ENCODE measurements at regions not wholly inside any gene's neighbourhood (a gene's known extent, or its start where the extent isn't known, plus 50 kb on each side); places are given as distances from the start of the nearest gene placed in this dataset.
"Not testable (repeated sequence)": the region's sequence is repeated elsewhere in the genome, so short reads cannot be mapped to it uniquely, and the experiment has no call there.

- TF ChIP-seq POLR2A, CTCF (IDR thresholded peaks at IDR 0.05): not testable (repeated sequence)
Measured at GRCh38 chr6:21282360-21282759, 311.2 kb upstream of the SOX4 start.
